SK-N-MC (cell line): ENCODE measurements at regions not wholly inside any gene's neighbourhood (a gene's known extent, or its start where the extent isn't known, plus 50 kb on each side); places are given as distances from the start of the nearest gene placed in this dataset.
"Not testable (repeated sequence)": the region's sequence is repeated elsewhere in the genome, so short reads cannot be mapped to it uniquely, and the experiment has no call there.

Experiments
- EZH2 ChIP-seq: fragments of 200-600 bp; sonication (generic); IDR thresholded peaks from one replicate; pipeline ENCODE4 v1.6.1; 2017; ENCODE audit warnings: antibody characterized with exemption
- FOXP2 ChIP-seq: optimal IDR thresholded peaks from 2 replicates; pipeline ENCODE3; 2011; ENCODE audit warnings: mild to moderate bottlenecking, moderate library complexity; ENCODE audit not compliant: insufficient read depth; ENCODE audit errors: extremely low read length, control extremely low read depth
- POLR2AphosphoS5 ChIP-seq: IDR thresholded peaks from 2 replicates; pipeline ENCODE4 v1.6.1; 2012; ENCODE audit warnings: mild to moderate bottlenecking, low read depth, low read length, borderline replicate concordance

- TF ChIP-seq POLR2AphosphoS5, EZH2, FOXP2: not testable (repeated sequence)
Measured at GRCh38 chr2:131736406-131736805, 208.7 kb downstream of the CCDC74A start.
